ENCODE measurements at regions not wholly inside any gene's neighbourhood (a gene's known extent, or its start where the extent isn't known, plus 50 kb on each side); places are given as distances from the start of the nearest gene placed in this dataset.

DNA sequence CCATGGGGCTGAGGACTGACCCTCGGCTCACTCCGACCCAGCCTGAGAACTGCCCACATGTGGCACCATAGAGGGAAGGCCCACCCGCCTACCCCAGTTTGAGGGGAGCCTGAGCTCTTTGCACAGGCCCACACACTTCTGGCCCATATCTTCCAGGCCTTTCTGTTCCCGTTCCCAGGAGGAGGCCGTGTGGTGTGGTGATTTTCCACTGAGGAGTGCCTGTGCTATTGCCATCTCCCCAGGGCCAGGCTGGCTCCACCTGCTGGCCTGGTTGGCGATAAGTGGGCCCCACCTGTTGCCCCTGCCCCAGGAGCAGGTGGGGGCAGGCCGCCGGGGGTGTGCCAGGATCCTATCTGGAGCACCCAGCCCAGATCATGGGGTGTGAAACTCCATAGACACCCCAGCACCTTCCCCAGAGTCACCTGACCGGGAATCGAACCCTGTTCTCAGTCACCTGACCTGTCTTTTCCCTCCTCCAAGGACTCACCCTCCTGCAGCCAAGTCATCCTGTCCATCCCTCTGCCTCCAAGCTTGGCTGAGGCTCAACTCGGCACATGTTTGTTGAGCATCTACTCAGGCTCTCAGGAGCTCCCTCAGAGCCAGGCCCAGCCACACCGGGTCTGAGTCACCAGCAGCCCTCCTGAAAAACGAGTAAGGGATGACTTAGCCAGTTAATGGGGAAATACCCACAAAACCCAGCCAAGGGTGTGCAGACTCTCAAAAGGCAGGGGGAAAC lies 120.1 kb downstream of the CYP26B1 start:
- TF ChIP-seq, protein P1, sequence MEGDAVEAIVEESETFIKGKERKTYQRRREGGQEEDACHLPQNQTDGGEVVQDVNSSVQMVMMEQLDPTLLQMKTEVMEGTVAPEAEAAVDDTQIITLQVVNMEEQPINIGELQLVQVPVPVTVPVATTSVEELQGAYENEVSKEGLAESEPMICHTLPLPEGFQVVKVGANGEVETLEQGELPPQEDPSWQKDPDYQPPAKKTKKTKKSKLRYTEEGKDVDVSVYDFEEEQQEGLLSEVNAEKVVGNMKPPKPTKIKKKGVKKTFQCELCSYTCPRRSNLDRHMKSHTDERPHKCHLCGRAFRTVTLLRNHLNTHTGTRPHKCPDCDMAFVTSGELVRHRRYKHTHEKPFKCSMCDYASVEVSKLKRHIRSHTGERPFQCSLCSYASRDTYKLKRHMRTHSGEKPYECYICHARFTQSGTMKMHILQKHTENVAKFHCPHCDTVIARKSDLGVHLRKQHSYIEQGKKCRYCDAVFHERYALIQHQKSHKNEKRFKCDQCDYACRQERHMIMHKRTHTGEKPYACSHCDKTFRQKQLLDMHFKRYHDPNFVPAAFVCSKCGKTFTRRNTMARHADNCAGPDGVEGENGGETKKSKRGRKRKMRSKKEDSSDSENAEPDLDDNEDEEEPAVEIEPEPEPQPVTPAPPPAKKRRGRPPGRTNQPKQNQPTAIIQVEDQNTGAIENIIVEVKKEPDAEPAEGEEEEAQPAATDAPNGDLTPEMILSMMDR (conservative IDR thresholded peaks at IDR 0.05; ENCODE audit: low read depth, low read length), result no peak
- TF ChIP-seq EZH2 (IDR thresholded peaks at IDR 0.05; ENCODE audit: borderline replicate concordance, low read depth, low read length, poor library complexity, severe bottlenecking), result no peak

All from A673 (cell line).